ENCODE measurements at regions not wholly inside any gene's neighbourhood (a gene's known extent, or its start where the extent isn't known, plus 50 kb on each side); places are given as distances from the start of the nearest gene placed in this dataset.

- TF ChIP-seq CREB1 (CRISPR knock-in tag; IDR thresholded peaks at IDR 0.05; ENCODE audit: low read depth) (no peak), EZH2 (IDR thresholded peaks at IDR 0.05; ENCODE audit: low read depth, unreplicated experiment) (no peak), REST (IDR thresholded peaks at IDR 0.05; ENCODE audit: unreplicated experiment) (no peak), CTCF (conservative IDR thresholded peaks at IDR 0.05; ENCODE audit: low read depth in 2 of 2) (no peak), POLR2AphosphoS5 (IDR thresholded peaks at IDR 0.05; ENCODE audit: low read depth) (no peak), EZH2phosphoT487 (IDR thresholded peaks at IDR 0.05; ENCODE audit: unreplicated experiment) (no peak), ETS1 (IDR thresholded peaks at IDR 0.05) (no peak), JUNB (IDR thresholded peaks at IDR 0.05; ENCODE audit: unreplicated experiment) (no peak), ZNF331 (CRISPR knock-in tag; IDR thresholded peaks at IDR 0.05; ENCODE audit: low read depth) (no peak), ZNF114 (CRISPR knock-in tag; IDR thresholded peaks at IDR 0.05) (no peak), NANOG (IDR thresholded peaks at IDR 0.05; ENCODE audit: borderline replicate concordance) (no peak), STAT1 (IDR thresholded peaks at IDR 0.05; ENCODE audit: unreplicated experiment) (no peak), ZNF462 (CRISPR knock-in tag; IDR thresholded peaks at IDR 0.05) (no peak)
Observed at GRCh38 chr7:118862740-118863139, 638.2 kb downstream of the ANKRD7 start.

All from GM23338 (cell line).